ENCODE measurements at regions not wholly inside any gene's neighbourhood (a gene's known extent, or its start where the extent isn't known, plus 50 kb on each side); places are given as distances from the start of the nearest gene placed in this dataset.
"Not testable (repeated sequence)": the region's sequence is repeated elsewhere in the genome, so short reads cannot be mapped to it uniquely, and the experiment has no call there.

DNA sequence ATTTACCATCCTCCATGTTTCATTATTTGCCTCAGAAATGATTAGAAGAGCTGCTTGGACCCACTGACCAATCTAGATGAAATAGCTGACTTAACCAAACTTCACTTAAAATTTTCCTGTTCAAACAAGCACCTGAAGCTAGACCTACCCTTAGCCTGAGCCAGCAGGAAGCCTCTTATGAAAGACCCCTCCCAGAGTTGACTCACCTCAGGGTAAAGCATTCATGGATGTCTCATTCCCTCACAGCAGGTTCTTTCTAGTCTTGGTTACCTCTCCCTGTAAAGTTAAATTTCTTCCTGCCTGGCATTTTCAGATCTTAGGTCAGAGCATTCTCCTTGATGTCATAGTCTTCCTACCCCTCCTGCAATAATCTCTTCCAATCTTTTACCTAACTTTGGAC lies 1209.8 kb downstream of the FLRT2 start:
- Mint-ChIP-seq H3K4me1 (ENCODE audit: low read depth) (no peaks in the 10 kb centered on the region), H3K27me3 (no peaks in the 10 kb centered on the region), H3K9me3 (ENCODE audit: low read depth) (peaks cover 19% of the 10 kb centered on the region), H3K36me3 (ENCODE audit: insufficient read depth) (peaks cover 1% of the 10 kb centered on the region), H3K27ac (no peak overlapping the region), H3K4me3 (ENCODE audit: low read depth) (no peak overlapping the region)
- DNase-seq (ENCODE audit: low spot score, unreplicated experiment) = no peak
- TF ChIP-seq, protein P1, sequence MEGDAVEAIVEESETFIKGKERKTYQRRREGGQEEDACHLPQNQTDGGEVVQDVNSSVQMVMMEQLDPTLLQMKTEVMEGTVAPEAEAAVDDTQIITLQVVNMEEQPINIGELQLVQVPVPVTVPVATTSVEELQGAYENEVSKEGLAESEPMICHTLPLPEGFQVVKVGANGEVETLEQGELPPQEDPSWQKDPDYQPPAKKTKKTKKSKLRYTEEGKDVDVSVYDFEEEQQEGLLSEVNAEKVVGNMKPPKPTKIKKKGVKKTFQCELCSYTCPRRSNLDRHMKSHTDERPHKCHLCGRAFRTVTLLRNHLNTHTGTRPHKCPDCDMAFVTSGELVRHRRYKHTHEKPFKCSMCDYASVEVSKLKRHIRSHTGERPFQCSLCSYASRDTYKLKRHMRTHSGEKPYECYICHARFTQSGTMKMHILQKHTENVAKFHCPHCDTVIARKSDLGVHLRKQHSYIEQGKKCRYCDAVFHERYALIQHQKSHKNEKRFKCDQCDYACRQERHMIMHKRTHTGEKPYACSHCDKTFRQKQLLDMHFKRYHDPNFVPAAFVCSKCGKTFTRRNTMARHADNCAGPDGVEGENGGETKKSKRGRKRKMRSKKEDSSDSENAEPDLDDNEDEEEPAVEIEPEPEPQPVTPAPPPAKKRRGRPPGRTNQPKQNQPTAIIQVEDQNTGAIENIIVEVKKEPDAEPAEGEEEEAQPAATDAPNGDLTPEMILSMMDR (IDR thresholded peaks at IDR 0.05; ENCODE audit: unreplicated experiment) = no peak

- H3K36me3 Mint-ChIP-seq (ENCODE audit: insufficient read depth); H3K4me3 Mint-ChIP-seq (ENCODE audit: low read depth): not testable (repeated sequence)
Measured at GRCh38 chr14:86731427-86731826, 1201.5 kb downstream of the FLRT2 start.

DNA sequence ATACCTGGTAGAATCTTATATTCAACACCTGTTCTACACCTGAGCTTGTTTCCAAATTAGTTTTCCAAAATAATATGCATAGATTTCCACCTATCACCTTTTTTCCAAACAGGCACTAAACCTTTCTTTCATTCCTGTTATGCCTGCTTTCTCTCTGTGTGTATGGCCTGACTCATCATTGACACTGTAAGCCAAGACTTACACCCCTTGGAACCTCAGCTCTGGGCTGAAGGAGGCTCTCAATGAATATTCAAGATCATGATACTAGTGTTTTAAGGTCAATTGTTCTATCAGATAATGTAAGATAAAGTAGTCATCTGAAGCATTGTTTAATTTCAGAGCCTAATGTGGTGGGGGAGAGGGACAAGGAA lies 1193.3 kb downstream of the FLRT2 start:
- Mint-ChIP-seq H3K27ac (peak overlapping the region; percentile 14), H3K27me3 (no peaks in the 10 kb centered on the region), H3K4me3 (ENCODE audit: low read depth) (no peak overlapping the region), H3K9me3 (ENCODE audit: low read depth) (peaks cover 6% of the 10 kb centered on the region), H3K4me1 (ENCODE audit: low read depth) (peaks cover 22% of the 10 kb centered on the region), H3K36me3 (ENCODE audit: insufficient read depth) (no peaks in the 10 kb centered on the region)
- TF ChIP-seq, protein P1 (IDR thresholded peaks at IDR 0.05; ENCODE audit: unreplicated experiment) = no peak
- DNase-seq (ENCODE audit: low spot score, unreplicated experiment) = no peak

More at GRCh38 chr14:86731427-86731826, 1201.5 kb downstream of the FLRT2 start:
- H3K27me3 Mint-ChIP-seq; DNase-seq (ENCODE audit: low spot score, unreplicated experiment); H3K4me1 Mint-ChIP-seq (ENCODE audit: low read depth); H3K9me3 Mint-ChIP-seq (ENCODE audit: low read depth); H3K27ac Mint-ChIP-seq: not testable (repeated sequence)

DNA sequence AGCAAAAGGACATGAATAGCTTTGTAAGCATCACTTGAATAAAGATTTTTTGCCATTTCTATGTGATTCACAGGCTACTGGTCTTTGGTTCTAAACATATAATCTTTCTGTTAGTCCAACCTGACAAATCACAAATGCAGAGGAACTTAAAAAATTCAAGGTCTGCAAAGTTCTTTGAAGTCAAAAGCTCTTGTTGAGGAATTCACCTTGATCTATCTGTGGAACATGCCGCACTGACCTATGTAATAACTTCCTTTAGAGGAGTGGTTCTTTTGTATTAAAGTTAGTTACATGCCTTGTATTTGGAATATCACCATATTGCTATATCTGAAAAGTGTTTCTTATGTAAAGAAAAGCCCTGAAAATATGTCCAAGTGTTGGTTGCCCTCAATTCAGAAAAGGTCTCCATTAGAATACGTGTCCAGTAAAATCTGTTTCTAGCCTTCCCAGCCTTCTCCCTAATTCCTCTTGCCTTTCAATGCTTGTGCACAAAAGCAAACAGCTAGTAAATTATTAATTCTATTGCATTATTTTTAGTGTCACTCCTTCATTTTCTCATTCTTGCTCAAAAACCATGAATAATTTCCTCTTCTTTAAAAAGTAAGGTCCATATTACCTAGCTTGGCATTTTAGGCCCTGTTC lies 1192.8 kb downstream of the FLRT2 start:
- TF ChIP-seq, protein P1 (IDR thresholded peaks at IDR 0.05; ENCODE audit: unreplicated experiment) = no peak
- no peaks in the 10 kb centered on the region for H3K27me3 Mint-ChIP-seq
- peaks cover 6% of the 10 kb centered on the region for H3K9me3 Mint-ChIP-seq (ENCODE audit: low read depth)
- H3K4me1 Mint-ChIP-seq (ENCODE audit: low read depth) = peaks cover 22% of the 10 kb centered on the region
- no peak overlapping the region for H3K27ac Mint-ChIP-seq
- DNase-seq (ENCODE audit: low spot score, unreplicated experiment) = no peak
- H3K36me3 Mint-ChIP-seq (ENCODE audit: insufficient read depth) = no peaks in the 10 kb centered on the region
- no peak overlapping the region for H3K4me3 Mint-ChIP-seq (ENCODE audit: low read depth)

DNA sequence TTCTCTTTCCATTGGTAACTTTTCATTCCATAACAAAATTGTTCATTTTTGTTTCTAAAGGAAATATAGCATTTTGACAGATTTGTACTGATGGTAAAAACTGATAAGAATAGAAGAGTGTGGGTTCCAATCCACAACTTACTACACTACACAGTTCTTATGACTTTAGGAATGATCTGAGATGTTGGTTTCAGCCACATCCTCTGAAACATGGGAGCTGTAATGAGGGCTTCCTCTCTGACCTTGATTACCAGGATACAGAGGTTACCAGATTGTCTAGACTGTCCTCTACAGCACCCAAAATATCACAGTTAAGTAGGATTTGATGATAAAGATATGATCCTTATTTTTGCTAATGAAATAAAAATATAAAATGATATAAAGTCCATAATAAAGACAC lies 1184.6 kb downstream of the FLRT2 start:
- Mint-ChIP-seq H3K4me1 (ENCODE audit: low read depth) (peaks cover 12% of the 10 kb centered on the region), H3K36me3 (ENCODE audit: insufficient read depth) (no peaks in the 10 kb centered on the region), H3K9me3 (ENCODE audit: low read depth) (no peaks in the 10 kb centered on the region), H3K4me3 (ENCODE audit: low read depth) (no peak overlapping the region), H3K27ac (no peak overlapping the region), H3K27me3 (no peaks in the 10 kb centered on the region)
- no peak for DNase-seq (ENCODE audit: low spot score, unreplicated experiment)
- TF ChIP-seq, protein P1 (IDR thresholded peaks at IDR 0.05; ENCODE audit: unreplicated experiment) = no peak

GRCh38 chr14:86714153-86714552 lies 1184.2 kb downstream of the FLRT2 start:
- H3K27me3 Mint-ChIP-seq = no peaks in the 10 kb centered on the region
- TF ChIP-seq, protein P1 (IDR thresholded peaks at IDR 0.05; ENCODE audit: unreplicated experiment) = no peak
- H3K4me1 Mint-ChIP-seq (ENCODE audit: low read depth) = peaks cover 12% of the 10 kb centered on the region
- no peaks in the 10 kb centered on the region for H3K36me3 Mint-ChIP-seq (ENCODE audit: insufficient read depth)
- H3K9me3 Mint-ChIP-seq (ENCODE audit: low read depth) = no peaks in the 10 kb centered on the region
- H3K27ac Mint-ChIP-seq = no peak overlapping the region
- no peak for DNase-seq (ENCODE audit: low spot score, unreplicated experiment)
- no peak overlapping the region for H3K4me3 Mint-ChIP-seq (ENCODE audit: low read depth)
